ENCODE measurements at regions not wholly inside any gene's neighbourhood (a gene's known extent, or its start where the extent isn't known, plus 50 kb on each side); places are given as distances from the start of the nearest gene placed in this dataset.

DNA sequence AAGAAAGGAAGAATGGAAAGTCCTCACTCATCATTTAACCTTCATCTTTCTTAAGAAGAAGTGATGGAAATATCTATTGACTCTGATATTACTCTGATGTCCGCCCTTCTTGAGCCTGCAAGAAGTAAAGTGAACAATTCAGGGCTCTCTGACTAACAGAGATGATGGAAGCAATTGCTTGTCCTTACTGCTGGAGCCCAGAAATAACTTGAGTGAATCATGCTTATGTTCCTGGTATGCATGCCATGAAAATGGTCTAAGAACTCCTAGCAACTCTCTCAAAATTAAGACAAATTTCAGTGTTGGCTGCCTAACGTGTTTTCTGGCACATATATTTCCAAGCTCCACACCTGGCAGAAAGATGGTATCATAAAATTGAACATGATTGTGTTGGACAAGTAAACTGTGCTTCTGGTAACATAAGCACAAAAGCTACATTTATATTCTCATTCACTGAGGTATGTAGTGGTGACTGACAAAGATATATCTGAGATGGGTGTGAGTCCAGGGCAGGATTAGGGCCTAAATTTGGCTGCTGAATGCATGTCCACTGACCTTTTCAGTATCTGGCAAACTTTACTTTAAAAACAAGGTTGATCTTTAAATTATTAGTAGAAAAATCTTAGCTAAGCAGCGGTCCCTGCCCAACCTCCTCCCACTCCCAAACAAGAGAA, 109.2 kb upstream of the OTUD4 start:
- TF ChIP-seq FOXM1 (IDR thresholded peaks at IDR 0.05; ENCODE audit: borderline replicate concordance, low read depth) (no peak), CREB1 (IDR thresholded peaks at IDR 0.05; ENCODE audit: low read depth) (no peak), TAF1 (IDR thresholded peaks at IDR 0.05; ENCODE audit: low read depth) (no peak), NFIC (IDR thresholded peaks at IDR 0.05) (no peak), EGR1 (IDR thresholded peaks at IDR 0.05) (no peak), YY1 (IDR thresholded peaks at IDR 0.05; ENCODE audit: low read depth) (no peak)
- TF ChIP-seq, protein P1, sequence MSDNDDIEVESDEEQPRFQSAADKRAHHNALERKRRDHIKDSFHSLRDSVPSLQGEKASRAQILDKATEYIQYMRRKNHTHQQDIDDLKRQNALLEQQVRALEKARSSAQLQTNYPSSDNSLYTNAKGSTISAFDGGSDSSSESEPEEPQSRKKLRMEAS (IDR thresholded peaks at IDR 0.05) = no peak

DNA sequence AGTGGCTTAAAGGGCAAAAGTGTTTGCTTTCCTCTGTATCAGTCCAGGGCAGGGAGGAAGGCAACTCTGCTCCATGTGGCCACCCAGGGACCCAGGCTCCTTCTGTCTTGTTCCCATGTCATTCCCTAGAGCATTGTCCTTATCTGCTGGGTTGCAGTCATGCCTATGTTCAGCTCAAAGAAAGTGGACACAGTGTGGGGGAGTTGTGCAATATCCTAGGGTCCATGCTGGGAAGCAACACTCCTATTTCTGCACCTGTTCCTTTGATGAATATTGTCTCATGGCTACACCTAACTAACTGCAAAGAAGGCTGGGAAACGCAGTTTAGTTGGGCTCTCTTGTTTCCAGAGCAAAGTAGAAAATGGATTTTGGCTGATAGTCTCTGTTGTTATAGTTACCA, 107.0 kb upstream of the OTUD4 start:
- TF ChIP-seq CEBPB (IDR thresholded peaks at IDR 0.05) = peak; percentile 70
- no peak for TF ChIP-seq RAD21 (IDR thresholded peaks at IDR 0.05; ENCODE audit: low read depth)
- no peak for TF ChIP-seq NFIC (IDR thresholded peaks at IDR 0.05)
- no peak for TF ChIP-seq TEAD4 (IDR thresholded peaks at IDR 0.05)

DNA sequence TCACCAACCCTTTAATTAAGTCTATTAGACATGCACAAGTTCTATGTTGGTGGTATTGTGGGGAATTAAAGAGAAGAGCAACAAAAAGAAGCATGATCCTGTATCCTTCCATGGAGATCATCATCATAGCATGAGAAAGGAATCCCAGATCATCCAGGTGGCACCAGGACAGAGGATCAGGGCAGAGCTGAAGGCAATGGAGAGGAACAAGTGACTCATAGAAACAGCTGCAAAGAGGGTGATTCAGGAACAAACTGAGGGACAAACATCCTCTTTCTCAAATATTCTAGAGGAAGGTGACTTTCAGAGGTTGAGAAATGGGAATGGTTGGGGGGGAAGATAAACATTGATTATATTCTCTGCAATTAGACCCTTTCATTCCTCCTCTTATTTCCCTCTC, 105.5 kb upstream of the OTUD4 start:
- no peak for TF ChIP-seq YY1 (IDR thresholded peaks at IDR 0.05; ENCODE audit: low read depth)
- TF ChIP-seq TAF1 (IDR thresholded peaks at IDR 0.05; ENCODE audit: low read depth) = no peak
- no peak for TF ChIP-seq FOXM1 (IDR thresholded peaks at IDR 0.05; ENCODE audit: borderline replicate concordance, low read depth)
- TF ChIP-seq TCF12 (IDR thresholded peaks at IDR 0.05; ENCODE audit: low read depth) = no peak
- no peak for TF ChIP-seq NFIC (IDR thresholded peaks at IDR 0.05)
- TF ChIP-seq EP300 (IDR thresholded peaks at IDR 0.05; ENCODE audit: borderline replicate concordance) = no peak

DNA sequence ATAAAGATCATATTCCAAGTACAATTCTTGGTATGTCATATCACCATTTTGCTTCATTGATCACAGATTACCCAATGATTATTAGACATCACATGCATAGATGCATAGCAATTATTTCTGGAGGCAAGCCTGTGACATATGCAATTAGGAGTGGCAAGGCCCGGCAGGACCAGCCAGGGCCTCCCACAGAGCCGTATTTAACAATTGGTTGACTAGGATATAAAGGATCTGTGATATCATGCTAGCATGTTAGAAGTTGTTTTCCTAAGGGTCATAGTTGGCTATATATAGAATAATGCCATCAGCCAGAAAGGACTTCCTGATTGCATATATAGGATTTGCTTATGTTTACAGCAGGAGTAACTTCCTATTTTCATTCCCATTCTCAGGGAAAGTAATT, 103.5 kb upstream of the OTUD4 start:
- TF ChIP-seq TEAD4 (IDR thresholded peaks at IDR 0.05) = no peak
- no peak for TF ChIP-seq EP300 (IDR thresholded peaks at IDR 0.05; ENCODE audit: borderline replicate concordance)
- TF ChIP-seq, protein P2, sequence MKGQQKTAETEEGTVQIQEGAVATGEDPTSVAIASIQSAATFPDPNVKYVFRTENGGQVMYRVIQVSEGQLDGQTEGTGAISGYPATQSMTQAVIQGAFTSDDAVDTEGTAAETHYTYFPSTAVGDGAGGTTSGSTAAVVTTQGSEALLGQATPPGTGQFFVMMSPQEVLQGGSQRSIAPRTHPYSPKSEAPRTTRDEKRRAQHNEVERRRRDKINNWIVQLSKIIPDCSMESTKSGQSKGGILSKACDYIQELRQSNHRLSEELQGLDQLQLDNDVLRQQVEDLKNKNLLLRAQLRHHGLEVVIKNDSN (IDR thresholded peaks at IDR 0.05) = no peak
- TF ChIP-seq YY1 (IDR thresholded peaks at IDR 0.05; ENCODE audit: low read depth) = no peak
- no peak for TF ChIP-seq FOXM1 (IDR thresholded peaks at IDR 0.05; ENCODE audit: borderline replicate concordance, low read depth)
- TF ChIP-seq ZBTB7A (IDR thresholded peaks at IDR 0.05; ENCODE audit: low read depth) = no peak
- no peak for TF ChIP-seq RAD21 (IDR thresholded peaks at IDR 0.05; ENCODE audit: low read depth)
- TF ChIP-seq, protein P3, sequence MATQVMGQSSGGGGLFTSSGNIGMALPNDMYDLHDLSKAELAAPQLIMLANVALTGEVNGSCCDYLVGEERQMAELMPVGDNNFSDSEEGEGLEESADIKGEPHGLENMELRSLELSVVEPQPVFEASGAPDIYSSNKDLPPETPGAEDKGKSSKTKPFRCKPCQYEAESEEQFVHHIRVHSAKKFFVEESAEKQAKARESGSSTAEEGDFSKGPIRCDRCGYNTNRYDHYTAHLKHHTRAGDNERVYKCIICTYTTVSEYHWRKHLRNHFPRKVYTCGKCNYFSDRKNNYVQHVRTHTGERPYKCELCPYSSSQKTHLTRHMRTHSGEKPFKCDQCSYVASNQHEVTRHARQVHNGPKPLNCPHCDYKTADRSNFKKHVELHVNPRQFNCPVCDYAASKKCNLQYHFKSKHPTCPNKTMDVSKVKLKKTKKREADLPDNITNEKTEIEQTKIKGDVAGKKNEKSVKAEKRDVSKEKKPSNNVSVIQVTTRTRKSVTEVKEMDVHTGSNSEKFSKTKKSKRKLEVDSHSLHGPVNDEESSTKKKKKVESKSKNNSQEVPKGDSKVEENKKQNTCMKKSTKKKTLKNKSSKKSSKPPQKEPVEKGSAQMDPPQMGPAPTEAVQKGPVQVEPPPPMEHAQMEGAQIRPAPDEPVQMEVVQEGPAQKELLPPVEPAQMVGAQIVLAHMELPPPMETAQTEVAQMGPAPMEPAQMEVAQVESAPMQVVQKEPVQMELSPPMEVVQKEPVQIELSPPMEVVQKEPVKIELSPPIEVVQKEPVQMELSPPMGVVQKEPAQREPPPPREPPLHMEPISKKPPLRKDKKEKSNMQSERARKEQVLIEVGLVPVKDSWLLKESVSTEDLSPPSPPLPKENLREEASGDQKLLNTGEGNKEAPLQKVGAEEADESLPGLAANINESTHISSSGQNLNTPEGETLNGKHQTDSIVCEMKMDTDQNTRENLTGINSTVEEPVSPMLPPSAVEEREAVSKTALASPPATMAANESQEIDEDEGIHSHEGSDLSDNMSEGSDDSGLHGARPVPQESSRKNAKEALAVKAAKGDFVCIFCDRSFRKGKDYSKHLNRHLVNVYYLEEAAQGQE (IDR thresholded peaks at IDR 0.05; ENCODE audit: low read depth) = no peak
- no peak for TF ChIP-seq CEBPB (IDR thresholded peaks at IDR 0.05)
- no peak for TF ChIP-seq EGR1 (IDR thresholded peaks at IDR 0.05)
- no peak for TF ChIP-seq NFIC (IDR thresholded peaks at IDR 0.05)
- TF ChIP-seq, protein P1 (IDR thresholded peaks at IDR 0.05) = no peak

DNA sequence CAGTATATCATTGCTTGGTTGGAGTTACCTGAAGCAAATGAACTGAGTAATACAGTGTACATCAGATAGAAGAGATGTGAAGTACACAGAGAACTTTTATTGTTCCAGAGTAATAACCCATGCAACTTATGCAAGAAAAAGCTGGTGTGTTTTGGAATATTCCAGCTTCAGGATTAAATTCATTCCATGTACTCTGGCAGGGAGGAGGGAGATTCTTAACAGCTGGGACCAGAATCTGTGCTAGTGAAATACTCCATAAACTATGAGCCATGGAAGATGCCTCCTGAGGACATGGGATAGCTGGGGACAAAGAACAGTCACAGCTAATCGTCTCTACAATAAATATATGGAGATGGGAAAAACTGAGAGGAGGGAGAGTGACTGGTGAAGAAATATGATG, 101.6 kb upstream of the OTUD4 start:
- TF ChIP-seq TEAD4 (IDR thresholded peaks at IDR 0.05) = no peak

DNA sequence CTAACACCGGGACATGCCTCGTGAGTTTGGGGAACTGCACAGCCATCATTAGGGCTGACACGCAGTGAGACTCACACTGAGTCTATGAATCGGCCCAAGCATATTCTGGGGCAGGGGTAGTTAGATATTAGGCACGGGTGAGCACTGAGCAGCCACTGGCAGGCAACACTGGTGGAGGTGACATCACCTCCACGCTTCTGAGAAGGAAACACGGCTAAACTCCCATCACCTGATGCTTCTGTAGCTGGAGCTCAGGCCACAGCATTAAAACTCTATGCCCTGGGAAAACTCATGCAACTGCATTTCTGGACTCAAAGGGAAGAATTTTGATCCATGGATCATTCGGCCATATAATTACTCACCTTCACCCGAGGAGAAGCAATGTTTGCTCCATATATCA, 100.8 kb upstream of the OTUD4 start:
- TF ChIP-seq, protein P1 (IDR thresholded peaks at IDR 0.05) = no peak
- no peak for TF ChIP-seq TAF1 (IDR thresholded peaks at IDR 0.05; ENCODE audit: low read depth)

DNA sequence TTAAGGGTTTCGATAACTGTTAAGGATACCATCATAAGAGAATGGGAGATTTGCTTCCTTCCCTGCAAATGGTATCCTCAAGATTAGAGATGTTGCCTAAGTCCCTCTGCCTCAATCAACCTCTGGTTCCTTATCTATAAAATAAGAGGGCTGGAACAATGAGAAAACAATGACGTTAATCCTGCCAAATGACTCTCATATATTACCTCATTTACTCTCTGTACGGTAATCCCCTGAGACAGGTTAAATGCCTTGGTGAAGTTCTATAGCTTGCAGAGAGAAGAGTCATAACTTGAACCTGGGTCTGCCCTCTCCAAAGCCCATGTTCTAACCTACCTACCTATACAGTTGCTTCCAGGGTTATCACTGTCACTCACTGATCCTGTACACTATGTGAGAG, 100.2 kb upstream of the OTUD4 start:
- TF ChIP-seq NFIC (IDR thresholded peaks at IDR 0.05) = no peak
- TF ChIP-seq YY1 (IDR thresholded peaks at IDR 0.05; ENCODE audit: low read depth) = no peak
- TF ChIP-seq CREB1 (IDR thresholded peaks at IDR 0.05; ENCODE audit: low read depth) = no peak
- TF ChIP-seq TAF1 (IDR thresholded peaks at IDR 0.05; ENCODE audit: low read depth) = no peak
- TF ChIP-seq, protein P3 (IDR thresholded peaks at IDR 0.05; ENCODE audit: low read depth) = no peak
- TF ChIP-seq EGR1 (IDR thresholded peaks at IDR 0.05) = no peak
- TF ChIP-seq RAD21 (IDR thresholded peaks at IDR 0.05; ENCODE audit: low read depth) = no peak
- TF ChIP-seq EP300 (IDR thresholded peaks at IDR 0.05; ENCODE audit: borderline replicate concordance) = no peak
- no peak for TF ChIP-seq TCF12 (IDR thresholded peaks at IDR 0.05; ENCODE audit: low read depth)
- TF ChIP-seq, protein P1 (IDR thresholded peaks at IDR 0.05) = no peak
- TF ChIP-seq ZBTB7A (IDR thresholded peaks at IDR 0.05; ENCODE audit: low read depth) = no peak
- TF ChIP-seq TEAD4 (IDR thresholded peaks at IDR 0.05) = no peak
- no peak for TF ChIP-seq CEBPB (IDR thresholded peaks at IDR 0.05)
- TF ChIP-seq, protein P2 (IDR thresholded peaks at IDR 0.05) = no peak
- TF ChIP-seq FOXM1 (IDR thresholded peaks at IDR 0.05; ENCODE audit: borderline replicate concordance, low read depth) = no peak

All from Ishikawa (cell line).